NCI-H187 (cell line): ENCODE measurements at regions not wholly inside any gene's neighbourhood (a gene's known extent, or its start where the extent isn't known, plus 50 kb on each side); places are given as distances from the start of the nearest gene placed in this dataset.

ENCODE experiments used
- DNase-seq, 2 experiments: peaks; one replicate each; lab custom pipeline; 2025; lab: John Stamatoyannopoulos, UW

DNA sequence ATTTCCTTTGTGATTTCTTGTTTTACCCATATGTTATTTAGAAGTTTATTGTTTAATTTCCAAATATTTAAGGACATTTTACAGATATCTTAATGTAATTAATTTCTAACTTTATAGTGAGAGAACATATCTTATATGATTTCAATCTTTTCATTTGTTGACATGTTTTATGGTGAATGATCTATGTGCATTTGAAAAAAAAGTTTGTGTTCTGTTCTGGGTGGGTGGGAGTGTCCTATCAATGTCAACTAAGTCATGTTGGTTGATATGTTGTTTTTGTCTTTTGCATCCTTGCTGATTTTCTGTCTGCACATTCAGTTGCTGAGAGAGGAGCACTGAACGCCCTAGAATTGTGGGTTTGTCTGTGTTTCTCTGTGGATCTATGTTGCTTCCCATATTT, 50.3 kb upstream of the CBFA2T3 start:
- no peak for DNase-seq

DNA sequence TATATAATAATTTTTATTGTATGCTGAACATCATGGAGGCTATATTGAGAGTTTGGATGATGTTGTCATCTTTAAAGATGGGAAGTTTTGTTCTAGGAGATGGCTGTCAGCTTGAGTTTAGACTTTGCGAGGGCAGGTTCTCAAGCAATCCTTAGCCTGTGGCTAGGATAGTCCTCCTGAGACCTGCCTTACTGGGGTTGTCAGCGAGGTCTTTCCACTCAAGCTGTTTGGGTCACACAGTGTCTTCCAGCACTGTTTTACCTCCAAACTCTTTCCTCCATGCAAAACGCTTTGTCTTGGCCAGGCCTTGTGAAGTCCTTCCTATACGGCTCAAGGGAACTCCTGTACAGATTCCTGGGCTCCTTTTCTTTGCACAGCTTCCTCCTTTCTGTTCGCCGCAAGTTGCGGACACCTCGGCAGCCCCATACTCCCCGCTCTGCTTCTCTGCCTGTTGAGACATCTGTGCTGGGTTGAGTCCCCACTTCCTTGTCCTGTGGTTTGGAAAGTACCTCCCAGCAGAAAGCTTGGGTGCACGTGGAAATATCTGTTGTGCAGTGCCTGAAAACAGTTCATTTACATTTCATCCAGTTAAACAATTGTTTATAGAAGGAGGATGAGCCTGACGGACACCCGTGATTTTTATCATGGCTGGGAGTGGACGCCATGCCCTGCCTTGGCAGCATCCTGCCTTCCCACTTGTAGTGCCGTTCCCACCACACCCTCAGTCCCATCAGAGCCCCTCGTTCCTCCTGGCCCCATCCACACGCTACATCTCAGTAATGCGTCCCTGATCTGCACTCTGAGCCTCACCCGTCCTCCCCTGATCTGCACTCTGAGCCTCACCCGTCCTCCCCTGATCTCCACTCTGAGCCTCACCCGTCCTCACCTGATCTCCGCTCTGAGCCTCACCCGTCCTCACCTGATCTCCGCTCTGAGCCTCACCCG, 55.0 kb upstream of the CBFA2T3 start:
- DNase-seq, result no peak

DNA sequence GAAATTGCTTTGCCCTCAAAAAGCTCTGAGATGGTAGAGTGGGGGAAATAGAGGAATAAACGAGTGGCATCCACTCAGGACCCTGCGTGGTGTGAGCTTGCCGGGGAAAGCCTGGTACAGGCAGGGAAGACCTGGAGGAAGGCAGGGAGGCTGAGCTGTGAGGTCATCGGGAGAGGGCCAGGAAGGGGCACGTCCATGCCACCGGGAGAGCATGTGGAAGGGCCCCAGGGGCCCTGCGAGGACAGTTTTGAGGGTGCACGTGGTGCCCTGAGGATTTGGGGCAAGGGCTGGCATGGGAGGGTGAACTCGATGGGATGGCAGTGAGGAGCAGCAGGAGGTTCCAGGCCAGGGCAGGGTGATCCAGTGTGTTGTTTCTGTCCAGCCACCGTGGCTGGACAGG, 56.3 kb upstream of the CBFA2T3 start:
- DNase-seq, result no peak

DNA sequence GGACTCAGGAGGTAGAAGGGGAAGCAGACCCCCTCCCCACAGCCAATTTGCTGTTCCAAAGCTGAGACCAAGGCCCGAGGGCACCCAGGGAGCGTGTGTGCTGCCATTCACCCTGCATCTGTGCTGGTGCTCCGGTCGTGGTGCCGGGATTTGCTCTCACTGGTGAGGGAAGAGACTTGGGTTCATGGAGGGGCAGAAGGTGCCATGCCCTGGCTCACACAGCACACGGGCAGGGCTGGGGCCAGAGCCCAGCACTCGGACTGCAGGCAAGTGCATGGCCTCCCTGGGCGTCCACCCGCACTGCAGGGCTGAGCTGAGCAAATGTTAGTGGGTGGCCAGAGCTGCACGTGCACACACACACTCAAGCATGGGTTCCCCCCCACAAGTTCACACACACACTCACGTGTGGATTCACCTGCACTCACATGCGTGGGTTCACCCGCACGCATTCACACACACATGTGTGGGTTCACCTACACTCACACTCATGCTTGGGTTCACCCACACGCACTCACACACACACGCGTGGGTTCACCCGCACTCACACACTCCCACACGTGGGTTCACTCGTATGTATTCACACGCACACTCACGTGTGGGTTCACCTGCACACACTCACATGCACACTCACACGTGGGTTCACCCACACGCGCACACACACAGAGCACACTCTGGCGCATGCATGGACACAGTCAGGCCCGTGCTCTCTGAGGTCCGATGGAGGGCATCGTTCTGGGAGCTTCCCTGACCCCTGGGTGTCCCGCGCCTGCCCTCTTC, 57.0 kb upstream of the CBFA2T3 start:
- DNase-seq, result no peak

DNA sequence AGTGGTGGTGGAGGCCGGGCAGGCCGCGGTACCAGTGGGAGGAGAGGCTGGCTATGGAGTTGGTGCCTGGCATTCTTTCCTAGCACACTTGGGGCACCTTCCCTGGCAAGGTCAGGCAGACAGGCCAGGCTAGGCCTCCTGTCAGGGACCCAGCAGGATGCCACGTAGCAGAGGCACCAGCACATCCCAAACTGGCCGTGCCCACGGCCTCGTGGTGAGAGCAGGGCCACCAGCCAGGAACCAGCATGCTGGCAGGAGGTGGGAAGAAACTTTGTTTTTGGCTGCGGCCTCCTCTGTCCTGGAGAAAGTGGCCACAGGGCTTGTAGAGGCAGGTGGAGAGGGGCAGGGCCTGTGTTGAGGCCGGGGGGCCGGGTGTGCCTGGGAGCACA, 57.6 kb upstream of the CBFA2T3 start:
- DNase-seq, result no peak

DNA sequence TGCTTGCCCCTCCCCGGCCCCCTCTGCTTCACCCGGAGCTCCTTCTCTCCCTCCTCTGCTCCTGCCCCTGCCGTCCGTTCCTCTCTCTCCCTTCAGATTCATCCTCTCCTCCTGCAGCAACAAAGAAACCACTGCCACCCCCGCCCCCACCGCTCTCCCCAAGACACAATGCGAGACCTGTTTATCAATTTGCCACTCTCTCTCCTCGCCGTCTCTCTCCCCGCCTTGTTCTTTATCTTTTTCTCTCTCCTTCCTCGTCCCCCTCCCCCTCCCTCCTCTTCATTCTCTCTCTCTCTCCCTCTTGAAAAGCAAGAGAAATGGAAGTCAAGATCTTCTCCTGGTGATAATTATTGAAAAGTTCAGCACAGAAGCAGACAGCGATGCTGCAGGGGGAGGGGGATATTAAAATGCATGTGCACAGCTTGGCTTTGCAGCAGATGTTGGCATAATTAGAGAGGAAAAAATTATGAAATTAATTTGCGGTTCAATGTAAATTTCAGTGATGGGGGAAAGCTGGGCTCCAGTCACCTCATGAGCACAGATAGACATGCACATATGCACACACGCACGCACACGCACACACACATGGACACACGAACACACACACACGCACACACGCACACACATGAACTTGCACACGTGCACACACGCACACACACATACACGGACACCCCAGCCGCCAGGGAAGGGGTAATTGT, 58.1 kb upstream of the CBFA2T3 start:
- no peak for DNase-seq

DNA sequence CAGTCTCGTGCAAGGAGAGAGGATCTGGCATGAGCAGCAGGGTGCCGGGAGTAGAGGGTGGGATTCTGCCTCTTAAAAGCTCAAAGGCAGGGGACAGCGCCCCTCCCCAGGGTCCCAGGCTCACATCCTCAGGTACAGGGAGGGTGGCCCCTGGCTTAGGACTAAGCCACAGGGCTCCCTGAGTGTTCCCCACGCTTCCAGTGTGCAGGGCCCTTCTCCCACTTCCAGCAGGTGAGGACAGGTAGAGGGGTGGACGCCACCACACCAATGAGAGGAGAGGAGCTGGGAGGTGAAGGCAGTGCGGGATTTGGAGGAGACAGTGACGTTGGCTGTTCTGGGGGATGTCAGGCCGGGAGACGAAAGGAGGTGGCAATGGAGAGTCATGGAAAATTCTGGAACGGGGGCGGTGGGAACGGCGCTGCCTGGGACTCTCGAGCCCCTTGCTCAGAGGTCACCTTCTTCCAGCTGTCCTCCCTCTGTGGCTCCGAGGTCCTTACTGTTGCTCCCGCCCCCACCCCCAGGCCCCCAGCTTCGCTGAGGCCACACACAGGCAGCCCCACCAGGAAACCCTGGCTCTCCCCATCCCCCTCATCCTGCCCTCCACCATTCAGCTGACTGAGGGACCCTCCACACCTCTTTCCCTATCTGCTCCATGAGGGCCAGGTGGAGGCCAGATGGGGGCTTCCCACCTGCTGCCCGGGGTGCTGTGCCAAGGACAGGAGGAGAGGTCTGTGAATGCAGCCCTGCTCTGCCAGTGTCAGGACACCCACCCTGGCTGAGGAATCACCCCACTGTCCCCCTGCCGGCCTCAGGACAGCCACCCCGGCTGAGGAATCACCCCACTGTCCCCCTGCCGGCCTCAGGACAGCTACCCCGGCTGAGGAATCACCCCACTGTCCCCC, 57.7 kb upstream of the ACSF3 start:
- DNase-seq, result no peak

DNA sequence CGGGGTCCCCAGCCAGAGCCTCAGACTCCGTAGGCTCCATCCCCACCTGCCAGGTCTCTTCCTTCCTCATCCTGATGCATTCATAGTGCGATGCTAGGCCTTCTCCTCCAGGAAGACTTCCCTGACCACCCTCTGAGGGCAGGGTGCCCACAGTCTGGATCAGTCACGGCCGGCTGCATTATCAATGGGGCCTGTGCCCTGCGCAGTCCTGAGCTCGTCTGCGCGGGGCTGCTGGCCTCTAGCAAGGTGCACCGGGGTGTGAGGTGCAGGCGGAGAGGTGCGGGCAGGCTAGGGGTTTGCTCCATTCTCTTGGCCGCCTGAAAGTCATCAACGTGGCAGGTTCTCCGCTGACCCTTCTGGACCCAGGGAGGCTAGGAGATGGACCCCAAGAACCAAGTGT, 56.9 kb upstream of the ACSF3 start:
- DNase-seq, result no peak

DNA sequence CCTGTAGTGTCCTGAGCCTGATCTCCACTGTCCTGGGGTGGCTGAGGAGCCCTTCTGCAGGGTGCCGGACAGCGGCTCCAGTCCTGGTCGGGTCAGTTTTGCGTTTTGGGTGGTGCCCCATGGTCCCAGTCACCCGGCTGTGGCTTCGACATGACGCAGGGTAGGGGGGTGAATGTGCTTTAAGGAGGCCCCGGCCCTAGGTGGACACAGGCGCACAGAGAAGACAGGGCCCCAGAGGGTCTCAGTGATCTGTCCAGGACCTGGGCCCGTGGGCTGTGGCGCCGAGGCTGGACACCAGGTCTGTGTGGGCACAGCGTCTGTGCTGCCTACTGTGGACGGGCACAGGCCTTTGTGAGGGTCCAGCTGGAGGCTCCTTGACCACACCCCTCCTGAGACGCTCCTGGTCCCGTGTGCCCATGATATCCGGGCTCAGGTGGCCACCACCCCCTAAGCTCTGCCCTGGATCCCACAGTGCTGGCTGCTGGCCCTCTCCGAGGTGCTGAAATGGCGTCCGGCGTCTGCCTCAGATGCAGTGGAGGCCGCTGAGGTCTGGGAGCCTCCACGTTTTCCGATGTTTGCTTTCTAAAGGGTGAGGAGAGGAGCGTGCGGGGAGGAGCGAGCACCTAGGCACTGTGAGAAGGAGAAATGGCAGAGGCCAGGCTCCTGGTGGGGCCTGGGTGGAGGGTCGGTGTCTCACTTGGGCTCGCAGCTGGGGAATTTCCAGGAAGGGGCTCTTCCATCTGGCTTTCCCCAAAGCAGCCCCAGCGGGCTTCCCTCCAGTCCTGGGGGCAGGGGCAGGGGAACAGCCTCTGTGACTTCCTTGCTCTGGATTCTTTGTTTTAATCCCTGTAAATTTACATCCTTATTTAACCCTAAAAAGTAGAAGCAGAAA, 56.1 kb upstream of the ACSF3 start:
- DNase-seq, result no peak

DNA sequence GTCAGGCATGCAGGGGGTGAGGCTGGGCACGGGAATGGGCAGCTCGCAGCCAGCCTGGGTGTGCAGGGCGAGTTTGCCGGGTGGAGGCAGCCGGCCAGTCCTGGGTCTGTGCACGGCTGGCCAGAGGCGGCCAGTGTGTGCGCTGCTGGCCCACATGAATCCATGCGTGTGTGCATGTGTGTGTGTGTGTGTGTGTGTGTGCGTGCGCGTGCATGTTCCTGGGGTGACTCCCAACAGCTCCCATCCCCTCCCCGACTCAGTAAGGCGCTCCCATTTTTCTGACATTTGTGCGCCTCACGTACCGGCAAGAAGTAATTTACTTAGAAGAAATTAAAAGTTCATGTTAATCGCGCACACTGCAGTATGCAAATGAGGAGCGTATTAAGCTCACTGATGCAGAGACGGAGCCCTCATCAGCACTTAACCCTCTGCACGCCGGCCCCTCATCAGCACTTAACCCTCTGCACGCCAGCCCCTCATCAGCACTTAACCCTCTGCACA, 55.4 kb upstream of the ACSF3 start:
- no peak for DNase-seq

DNA sequence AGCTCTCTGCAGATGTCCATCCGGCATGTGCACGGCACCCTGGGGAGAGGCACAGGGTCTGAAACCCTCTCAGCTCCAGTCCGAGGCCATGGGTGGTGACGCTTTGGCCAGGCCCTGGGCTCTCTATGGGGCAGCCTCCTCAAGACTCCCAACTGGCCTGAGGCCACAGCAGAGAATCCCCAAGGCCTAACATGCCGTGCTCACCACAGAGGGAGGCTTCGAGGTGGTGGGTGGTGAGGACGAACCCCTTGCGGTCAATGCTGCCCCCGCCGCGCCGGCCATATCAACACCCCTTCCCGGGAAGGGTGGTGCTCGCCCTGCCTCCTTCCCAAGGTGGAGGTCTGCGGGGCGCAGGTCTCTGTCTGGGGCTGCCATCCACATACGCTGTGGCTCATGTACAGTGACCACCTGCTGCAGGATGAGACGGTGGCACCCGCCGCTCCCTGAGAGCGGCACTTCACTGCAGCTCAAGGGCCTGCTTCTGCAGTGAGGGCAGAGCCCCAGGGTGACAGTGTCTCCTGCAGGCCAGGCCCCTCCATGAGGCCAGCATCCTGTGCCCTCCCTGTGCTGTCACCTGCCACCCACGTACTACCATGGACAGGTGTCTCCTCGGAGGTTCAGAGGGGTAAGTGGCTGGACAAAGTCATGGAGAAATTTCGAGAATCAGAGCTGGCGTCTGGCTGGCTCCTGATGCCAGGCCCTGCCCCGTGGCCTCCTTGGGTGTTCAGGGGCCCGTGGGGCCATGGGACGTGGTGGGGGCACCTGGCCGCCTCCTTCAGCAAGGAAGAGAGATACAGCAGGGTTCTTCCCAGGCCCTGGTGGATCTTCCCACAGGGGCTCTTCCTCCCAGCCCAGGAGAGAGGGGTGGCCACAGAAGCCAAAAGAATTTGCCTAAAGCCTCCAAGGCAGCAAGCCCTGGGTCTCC, 54.6 kb upstream of the ACSF3 start:
- peak in 1 of 2 experiments; percentile 24 for DNase-seq

DNA sequence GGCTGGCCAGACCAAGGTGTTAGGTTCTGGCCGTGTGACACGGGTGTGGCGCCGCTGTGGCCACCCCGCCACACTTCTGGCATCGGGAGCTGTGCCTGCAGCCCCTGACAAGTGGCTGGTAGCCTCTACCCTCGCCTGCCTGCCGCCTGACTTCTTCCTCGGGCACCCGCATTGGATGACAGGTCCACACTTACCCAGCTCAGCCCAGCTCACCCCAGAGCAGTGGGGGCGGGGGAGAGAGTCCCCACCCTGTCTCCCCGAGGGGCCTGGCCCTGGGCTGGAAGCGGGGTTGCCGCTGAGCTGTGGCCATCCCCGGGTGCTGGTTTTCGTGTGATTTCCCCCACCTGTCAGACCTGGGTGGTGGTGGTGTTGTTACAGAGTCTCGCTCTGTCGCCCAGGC, 53.9 kb upstream of the ACSF3 start:
- DNase-seq, result no peak

DNA sequence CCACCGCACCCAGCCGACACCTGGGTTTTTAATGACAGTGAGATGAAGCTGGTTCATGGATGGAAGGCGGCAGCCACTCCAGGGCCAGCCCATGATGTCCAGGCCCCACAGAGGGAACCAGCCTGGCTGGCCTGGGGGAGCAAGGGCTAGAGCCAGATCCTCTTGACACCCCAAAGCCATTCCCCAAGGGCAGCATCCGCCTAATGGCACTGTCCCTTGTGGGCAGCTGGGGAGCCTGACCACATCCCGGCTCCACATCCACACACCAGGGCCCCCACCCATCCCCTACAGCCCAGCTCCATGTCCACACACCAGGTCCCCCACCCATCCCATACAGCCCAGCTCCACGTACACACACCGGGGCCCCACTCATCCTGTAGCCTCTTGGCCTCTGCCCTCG, 53.3 kb upstream of the ACSF3 start:
- no peak for DNase-seq

DNA sequence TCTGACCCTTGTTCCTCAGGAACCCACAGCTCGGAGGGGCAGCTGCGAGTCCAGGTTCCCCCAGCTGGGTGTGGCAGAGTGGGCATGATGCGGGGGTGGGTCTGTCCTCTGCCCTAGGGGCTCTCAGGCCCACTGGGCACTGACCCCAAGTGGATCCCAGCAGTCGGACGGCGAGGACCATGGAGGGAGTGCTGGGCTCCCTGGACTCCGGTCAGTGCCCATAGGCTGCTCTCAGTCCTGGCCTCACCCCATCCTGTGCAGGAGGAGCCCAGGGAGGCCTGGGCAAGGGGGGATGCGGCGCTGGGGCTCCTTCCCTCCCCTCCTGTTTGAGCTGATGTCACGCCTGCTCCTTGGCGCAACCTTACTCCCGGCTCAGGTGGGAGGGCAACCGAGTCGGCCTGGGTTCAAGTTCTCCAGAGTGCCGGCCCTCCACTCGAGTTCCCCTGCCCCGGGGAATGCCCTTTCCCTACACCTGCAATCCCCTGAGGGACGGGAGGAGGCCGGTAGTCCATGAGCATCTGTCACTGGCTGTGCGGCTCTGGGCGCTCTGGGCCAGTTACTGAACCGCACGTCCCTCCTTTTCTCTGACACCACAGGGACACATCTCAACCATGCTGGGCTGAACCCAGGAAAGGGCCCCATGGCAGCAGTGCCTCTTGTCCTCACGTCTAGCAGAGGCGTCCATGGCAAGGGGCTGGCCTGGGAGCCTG, 52.6 kb upstream of the ACSF3 start:
- no peak for DNase-seq

DNA sequence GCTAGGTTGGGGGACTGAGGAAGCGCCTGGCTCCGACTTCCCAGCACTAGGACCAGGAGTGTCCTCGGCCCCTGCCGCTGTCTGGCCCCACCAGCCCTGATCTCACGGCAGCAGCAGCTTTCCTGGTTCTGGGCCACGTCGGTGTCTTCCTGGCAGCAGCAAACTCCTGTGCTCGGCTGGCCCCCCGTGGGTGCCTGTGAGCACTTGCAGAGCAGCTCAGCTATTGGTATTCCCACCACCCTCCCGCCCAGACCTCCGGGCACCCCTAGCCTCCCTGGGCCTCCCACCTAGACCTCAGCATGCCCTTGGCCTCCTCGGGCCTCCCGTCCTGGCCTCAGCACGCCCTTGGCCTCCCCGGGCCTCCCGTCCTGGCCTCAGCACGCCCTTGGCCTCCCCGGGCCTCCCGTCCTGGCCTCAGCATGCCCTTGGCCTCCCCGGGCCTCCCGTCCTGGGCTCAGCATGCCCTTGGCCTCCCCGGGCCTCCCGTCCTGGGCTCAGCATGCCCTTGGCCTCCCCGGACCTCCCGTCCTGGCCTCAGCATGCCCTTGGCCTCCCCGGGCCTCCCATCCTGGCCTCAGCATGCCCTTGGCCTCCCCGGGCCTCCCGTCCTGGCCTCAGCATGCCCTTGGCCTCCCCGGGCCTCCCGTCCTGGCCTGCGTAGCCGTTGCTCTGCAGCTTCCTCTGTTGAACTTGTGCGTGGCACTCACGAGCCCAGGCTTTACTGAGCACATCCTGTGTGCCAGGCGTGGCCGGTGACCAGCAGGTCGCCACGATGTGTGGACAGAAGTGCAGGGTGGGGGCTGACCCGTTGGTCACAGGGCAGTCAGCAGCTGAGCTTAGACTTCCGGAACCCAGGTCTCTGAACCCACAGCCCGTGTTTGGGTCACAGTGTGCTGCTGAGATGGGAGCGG, 51.8 kb upstream of the ACSF3 start:
- DNase-seq, result no peak

DNA sequence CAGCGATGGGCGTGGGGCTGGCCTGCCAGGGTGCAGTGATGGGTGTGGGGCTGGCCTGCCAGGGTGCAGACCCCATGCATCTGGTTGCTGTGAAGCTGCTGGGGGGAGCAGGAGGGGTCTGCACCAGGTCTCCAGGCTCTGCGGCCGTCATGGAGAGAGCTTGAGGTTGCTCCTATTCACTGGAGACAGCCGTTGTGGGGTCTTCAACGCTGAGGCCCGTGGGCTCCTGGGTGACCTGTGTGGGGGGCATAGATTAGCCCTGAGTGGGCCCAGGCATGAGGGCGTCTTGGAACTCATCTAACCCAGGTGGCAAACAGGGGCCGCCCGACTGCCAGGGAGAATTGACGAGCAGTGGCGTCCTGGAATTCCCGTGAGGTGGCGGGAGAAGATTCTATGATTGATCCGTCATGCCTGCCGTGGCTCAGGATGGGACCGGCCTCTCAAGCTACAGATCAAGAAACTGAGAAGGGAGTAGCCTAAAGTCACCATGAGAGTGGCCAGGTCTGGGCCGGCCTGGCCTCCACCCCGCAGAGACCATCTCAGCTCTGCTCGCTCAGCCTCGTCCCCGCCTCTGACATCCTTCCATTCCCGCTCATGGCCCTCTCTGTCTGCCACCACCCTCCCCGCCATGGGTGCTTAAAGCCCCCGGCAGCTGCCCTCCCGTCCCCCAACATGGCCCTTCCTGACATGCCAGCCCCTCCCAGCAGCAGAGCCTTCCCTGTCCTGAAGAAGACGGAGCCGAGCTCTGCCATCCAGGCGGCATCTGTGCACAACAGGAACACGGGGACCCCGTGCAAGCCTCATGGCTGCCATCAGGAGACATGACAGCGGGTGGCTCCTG, 50.7 kb upstream of the ACSF3 start:
- DNase-seq, result no peak
